ENCODE measurements at regions not wholly inside any gene's neighbourhood (a gene's known extent, or its start where the extent isn't known, plus 50 kb on each side); places are given as distances from the start of the nearest gene placed in this dataset.

DNA sequence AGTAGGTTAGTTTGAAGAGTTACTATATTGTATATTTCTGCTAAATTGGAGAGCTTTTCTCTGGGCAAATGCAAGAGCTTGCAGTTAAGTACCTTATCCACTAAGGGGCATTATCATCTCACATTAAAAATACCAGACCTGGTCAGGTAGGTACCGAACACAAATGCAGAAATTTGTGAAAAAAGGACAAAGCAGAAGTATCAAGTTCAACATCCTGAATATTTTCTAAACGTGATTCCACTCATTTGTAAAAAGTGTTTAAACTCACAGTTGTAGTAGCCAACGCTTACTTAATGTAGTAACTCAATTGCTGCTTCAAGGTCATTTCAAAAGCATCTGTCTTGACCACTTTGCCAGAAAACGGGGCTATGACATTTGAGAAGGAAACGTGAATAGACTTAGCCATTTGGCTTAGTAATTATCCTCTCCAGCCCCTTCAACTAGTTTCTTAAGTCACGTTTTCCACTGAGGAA, 52.1 kb downstream of the CYRIA start:
- TF ChIP-seq, protein P1, sequence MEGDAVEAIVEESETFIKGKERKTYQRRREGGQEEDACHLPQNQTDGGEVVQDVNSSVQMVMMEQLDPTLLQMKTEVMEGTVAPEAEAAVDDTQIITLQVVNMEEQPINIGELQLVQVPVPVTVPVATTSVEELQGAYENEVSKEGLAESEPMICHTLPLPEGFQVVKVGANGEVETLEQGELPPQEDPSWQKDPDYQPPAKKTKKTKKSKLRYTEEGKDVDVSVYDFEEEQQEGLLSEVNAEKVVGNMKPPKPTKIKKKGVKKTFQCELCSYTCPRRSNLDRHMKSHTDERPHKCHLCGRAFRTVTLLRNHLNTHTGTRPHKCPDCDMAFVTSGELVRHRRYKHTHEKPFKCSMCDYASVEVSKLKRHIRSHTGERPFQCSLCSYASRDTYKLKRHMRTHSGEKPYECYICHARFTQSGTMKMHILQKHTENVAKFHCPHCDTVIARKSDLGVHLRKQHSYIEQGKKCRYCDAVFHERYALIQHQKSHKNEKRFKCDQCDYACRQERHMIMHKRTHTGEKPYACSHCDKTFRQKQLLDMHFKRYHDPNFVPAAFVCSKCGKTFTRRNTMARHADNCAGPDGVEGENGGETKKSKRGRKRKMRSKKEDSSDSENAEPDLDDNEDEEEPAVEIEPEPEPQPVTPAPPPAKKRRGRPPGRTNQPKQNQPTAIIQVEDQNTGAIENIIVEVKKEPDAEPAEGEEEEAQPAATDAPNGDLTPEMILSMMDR (conservative IDR thresholded peaks at IDR 0.05; ENCODE audit: low read length), result peak; percentile 91
- TF ChIP-seq EZH2phosphoT487 (IDR thresholded peaks at IDR 0.05; ENCODE audit: borderline replicate concordance), result no peak
